AG20443 (cell line): ENCODE measurements at regions not wholly inside any gene's neighbourhood (a gene's known extent, or its start where the extent isn't known, plus 50 kb on each side); places are given as distances from the start of the nearest gene placed in this dataset.

ENCODE experiments used
- DNase-seq: peaks from one replicate; pipeline ENCODE4 v3.0.0; 2012; ENCODE audit warnings: low spot score, mixed read lengths

DNA sequence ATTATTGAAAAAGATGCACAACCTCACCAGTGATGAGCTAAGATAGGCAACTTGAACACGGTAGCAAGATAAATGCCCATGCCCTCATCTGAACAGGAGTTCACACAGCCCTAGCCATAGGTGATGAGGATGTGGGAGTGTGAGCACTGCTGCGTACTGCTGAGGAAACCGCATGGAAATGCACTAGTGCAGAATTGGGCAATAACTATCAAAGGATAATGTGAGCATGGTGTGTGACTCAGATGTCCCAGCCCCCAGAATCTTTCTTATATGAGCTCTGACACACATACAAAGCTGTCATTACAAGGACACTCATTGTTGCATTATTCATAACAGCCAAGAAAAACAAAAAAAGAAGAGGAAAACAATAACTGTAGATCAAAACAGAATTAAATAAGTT lies 521.2 kb downstream of the IRX1 start:
- DNase-seq = no peak

DNA sequence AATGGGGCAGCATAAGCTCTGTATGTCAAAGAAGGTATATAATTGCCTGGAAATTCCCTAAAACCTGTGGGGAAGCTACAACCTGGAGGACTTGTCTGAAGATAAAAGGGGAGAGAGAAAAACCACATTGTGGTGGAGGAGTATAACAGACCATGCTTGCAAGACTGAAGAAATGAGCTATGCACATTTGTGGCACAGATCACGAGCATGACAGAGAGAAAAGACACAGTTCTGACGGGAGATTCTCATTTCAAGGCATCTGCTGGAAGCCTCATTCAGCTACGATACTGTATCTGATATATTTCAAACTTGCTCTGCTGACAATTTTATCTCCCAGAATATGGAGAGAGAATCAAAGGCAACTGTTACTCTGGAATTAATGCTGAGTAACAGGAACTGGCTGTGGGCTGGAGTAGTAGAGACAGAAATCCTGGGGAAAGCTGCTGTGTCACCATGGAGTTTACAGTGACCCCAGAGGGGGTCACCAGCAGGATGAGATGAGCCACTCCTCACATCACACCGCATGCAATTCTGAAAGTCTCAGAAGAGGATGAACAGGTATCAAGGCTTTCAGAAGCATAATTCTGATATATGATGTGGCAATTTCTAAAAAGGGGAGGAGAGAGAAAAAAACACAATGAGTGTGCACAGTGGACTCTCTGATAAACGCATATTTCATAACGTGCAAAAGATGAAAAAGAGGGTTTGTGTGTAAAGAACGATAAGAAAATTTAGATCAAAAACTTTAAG lies 528.8 kb downstream of the IRX1 start:
- DNase-seq = no peak

DNA sequence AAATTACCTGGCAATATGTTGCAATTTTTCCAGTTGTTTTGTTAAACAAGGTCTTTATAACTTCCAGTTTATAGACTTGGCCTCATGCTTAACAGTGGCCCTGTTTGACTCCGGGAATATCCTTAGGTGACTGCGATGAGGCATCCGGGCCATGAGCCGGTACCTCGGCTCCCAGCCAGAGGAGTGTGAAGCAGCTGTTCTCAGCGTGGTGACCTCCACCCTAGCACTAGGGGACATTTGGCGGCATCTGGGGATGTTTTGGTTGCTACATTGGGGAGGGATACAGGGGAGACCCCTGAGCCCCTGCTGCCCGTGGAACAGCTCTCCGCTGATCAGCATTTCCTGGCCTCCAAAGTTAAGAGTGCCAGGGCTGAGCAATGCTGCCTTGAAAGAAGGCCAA lies 533.4 kb downstream of the IRX1 start:
- DNase-seq = no peak

DNA sequence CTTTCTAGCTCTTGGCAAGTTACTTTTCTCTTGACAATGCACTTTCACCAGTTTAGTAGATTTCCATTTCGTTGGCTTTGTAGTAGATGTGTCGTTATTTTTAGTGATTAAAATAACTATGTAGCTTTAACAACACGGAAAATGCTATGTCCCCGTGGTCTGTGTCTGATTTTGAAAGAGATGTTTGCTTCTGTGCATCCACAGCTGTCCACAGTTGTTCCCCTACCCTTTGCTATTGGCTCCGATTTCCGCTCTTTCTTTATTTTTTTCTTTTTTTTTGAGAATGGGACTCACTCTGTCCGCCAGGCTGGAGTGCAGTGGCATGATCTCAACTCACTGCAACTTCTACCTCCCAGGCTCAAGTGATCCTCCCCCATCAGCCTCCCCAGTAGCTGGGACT lies 533.9 kb downstream of the IRX1 start:
- DNase-seq = no peak

DNA sequence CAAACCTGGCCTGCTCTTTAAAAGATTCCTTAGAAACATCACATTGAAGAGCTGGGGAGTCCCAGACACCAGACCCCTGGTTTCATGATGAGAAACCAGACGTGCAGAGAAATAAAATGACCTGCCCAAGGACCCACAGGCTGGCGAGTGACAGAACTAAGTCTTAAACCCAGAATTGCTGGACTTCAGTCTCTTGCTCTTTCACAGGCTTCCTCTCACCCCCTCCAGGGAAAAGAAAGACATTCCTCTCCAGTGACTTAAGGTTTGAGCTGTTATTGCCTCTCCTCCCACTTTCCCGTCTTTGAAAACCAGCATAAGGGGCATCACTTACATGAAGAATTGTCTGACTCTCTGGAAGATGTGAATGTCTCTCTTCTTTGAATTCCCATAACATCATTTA lies 535.2 kb downstream of the IRX1 start:
- DNase-seq = no peak

DNA sequence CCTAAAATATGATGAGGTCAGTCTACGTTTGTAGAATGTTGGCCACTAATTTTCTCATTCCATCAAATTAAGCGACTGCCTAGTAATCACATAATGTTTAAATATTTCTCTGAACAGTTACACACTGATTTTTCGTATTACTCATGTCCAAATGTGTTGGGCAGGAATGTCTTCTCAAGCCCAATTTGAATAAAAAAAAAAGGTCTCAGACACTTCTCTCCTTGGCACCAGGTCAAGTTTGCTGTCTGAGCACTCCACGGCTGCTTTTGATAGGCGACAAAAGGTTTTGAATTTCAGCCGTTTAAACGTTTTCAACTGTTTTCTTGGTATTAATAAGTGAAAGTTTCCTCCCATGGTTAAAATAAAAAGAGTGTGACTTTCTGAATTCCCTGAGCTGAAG lies 542.1 kb downstream of the IRX1 start:
- DNase-seq = no peak

DNA sequence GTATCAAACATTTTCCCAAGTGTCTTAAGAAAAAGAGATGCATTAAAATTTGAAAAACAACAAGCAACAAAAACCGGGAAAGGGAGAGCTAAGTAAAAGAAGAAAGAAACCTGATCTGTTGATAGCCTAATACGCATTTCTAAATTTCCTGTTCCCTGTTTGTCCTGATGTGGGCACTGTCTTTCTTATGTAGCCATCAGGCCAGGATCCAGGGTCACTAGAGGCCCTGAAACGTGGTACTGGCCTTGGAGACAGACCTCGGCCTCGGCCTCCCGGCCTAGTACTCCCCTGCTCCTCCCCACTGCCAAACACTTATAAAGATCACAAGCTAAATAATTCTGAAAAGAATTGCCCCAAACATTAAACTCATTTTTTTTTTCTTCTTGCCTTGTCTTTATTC lies 547.2 kb downstream of the IRX1 start:
- no peak for DNase-seq

DNA sequence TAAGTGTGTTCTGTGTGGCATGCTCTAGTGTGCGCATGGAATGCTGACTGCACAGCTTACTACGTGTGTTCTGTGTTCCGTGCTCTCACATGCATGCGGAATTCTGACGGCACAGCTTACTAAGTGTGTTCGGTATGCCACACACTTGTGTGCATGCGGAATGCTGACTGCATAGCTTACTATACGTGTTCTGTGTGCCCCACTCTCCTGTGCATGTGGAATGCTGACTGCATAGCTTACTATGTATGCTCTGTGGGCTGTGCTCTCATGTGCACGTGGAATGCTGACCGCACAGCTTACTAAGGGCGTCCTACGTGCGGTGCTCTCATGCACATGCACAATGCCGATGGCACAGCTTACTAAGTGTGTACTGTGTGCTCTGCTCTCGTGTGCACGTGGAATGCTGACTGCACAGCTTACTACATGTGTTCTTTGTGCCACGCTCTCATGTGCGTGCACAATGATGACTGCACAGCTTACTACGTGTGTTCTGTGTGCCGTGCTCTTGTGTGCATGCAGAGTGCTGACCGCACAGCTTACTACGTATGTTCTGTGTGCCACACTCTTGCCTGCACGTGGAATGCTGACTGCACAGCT lies 548.9 kb downstream of the IRX1 start:
- no peak for DNase-seq

DNA sequence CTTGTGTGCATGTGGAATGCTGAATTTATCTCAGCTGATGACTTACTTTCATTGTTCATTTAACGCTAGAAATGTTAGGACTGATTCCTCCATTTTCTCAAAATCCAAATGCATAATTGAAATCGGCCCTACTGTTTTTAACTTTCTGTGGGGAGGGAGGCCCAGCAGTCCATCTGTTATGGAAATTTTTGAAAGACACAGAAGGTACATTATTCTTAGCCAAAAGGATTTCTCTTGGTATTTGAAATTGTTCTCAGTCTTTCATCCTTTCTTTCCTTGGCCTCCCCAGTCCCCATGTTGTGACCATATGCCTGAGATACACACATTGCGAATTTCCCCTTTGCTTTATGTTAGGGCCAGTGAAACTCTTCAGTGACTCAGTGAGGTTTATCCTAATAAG lies 549.9 kb downstream of the IRX1 start:
- DNase-seq = no peak

DNA sequence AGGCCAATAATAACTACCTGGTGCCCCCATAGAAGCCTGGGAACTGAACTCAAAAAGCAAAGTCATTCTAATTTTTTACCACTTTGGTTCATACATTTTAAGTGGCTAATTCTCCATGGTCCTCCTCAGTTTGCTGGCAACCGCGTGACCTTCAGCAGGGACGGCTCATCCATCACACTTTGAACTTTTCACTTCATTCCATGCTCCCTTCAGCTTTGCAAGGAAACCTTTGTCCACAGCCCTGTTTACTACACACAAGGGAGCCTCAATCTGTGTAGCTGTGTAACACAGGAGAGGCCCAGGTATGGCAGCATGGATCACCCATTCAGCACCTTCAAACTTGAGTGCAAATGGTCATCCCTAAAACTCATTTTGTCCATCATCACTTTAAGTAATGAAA lies 552.4 kb downstream of the IRX1 start:
- DNase-seq = no peak

DNA sequence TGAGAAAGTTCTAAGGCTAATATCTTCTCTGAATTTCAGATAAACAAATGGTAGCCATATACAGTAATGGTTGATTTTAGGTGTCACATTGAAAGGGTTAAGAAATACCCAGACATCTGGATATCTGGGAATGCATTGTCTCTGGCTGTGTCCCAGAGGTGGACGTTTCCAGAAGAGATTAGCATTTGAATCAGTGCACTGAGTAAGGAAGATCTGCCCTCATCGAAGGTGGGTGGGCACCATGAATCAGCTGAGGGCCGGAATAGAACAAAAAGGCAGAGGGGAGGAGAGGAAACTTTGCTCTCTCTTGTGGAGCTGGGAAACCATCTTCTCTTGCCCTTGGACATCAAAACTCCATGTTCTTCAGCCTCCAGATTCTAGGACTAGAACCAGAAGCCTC lies 554.4 kb downstream of the IRX1 start:
- DNase-seq = no peak

DNA sequence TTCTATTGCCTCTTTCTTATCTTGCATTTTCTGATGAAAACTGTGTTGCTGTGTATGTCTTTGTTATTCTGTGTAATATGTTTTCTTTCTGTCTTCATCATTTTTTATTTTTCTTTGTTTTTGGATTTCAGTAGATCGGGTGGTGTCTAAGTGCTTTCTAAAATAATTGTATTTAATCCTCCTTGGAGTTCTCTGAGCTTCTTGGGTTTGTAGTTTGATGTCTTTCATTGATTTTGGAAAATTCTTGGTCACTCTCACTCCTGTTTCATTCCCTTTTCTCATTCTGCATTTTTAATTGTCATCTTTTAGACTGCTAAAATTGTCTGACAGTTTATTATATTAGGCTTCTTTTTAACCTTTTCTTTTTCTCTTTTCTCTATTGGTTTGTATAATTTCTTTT lies 560.5 kb downstream of the IRX1 start:
- DNase-seq = no peak

DNA sequence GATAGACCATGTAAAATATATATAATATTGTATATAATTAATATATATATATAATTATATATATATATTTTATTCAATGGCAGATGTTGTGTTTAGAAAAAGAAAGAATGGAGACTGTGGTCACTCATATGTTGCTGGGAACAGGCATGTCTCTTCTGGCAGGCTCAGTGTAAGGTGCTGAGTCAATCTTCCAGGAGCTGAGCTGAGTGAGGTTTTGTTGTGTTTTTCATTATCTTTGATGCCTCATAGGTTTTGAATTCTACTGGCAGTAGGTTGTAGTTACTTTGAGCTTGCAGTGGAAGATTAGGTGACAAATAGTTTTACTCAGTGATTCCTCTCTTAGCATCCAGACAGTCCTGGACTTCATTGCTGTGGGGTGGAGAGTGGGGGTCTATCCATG lies 561.3 kb downstream of the IRX1 start:
- no peak for DNase-seq

DNA sequence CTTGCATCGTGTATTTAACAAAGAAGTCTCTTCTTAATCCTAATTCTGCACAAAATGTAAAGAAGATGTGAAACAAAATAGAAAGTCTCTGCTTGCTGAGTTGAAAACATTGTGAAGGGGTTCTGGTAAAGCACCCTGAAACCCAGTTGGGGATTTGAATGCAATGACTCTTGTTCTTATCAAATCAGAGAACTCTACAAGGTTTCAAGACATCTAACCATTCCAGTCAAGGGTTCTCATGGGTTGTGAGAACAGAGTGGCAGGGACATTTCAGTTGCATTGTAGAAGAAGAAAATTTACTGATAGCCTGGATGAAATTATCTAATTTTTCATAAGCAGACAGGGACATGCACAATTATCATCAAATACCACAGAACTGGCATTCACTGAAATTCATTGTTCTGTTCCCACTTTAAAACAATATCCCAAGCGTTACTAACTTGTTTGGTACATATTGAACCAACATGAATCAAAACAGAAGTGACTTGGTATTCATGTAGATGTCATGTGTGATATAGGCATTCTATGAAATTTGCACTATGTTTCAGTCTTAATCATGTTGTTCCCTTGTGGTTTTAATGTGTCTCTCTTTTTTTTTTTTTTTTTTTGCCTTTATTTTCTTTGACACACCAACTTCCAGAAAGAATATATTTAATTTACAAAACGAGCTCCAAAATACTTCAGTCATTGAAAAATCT lies 563.3 kb downstream of the IRX1 start:
- DNase-seq = no peak

DNA sequence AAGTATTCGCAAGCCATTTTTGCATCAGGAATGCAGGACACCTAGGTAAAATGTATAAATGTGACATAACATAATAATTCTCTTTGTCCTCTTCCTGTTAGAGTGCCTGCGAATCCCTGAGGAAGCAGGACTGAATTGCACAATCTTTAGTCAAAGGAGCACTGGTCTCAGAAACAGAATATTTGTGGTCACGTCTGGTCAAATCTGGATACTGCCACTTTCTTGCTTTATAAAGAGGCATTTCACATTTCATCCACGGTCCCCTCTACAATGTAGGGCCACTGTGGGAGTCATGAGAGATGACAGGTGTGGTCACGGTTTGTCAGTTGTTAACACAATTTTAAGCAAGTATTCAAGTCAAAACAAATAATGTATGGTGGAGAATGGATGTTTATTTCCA lies 564.0 kb downstream of the IRX1 start:
- DNase-seq = no peak

DNA sequence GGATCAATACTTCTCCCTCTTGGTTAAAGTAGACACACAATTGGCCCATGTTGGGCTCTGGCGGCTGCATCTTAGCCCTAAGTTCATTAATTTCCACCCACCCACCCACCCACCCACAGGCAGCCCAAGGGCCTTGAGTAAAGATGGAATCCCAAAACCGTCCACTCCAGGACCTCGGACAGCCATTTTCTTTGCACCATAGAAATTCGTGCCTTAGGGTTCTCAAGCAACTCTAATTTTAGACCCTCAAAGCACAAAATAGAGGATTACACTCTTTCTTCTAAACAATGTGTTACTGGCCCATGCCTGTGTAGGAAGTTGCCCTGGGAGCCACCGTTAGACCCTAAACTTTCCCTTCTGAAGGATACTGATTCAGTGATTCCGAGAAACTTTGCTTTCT lies 568.5 kb downstream of the IRX1 start:
- DNase-seq = no peak

DNA sequence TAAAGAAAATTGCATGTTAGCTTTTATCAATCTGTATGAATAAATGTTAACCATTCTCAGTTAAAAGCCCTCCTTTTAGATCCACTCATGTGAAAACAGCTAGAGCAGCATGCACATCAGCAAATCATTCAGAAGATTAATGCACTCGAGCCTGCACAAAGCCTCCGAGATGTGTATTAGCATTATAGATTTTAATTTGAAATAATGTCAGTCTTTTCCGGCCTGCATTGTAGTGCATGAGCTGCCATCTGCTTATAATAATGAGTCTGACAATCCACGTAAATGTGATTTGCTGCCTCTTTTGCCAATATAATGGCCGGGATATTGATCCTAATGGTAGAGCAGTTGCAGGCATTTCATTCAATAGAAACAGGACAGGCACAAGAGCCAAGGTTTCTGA lies 585.1 kb downstream of the IRX1 start:
- no peak for DNase-seq

DNA sequence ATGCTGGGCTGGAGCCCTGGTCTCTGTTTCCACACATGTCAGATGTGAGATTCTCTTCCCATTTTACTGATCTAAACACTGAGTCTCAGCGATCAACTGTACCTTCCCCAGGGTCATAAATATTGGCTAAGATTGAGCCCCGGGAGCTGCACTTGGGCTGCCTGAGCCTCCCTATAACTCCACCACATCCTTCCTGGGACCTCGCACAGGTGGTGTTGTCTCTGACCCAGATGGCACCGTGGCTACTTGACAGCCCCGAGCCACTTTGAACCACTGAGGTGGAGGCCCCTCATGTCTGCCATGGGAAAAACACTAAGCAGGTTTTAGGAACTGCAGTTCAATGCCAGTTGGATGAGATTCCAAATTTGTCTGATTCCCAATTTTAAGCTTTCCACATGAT lies 586.5 kb downstream of the IRX1 start:
- DNase-seq = no peak

DNA sequence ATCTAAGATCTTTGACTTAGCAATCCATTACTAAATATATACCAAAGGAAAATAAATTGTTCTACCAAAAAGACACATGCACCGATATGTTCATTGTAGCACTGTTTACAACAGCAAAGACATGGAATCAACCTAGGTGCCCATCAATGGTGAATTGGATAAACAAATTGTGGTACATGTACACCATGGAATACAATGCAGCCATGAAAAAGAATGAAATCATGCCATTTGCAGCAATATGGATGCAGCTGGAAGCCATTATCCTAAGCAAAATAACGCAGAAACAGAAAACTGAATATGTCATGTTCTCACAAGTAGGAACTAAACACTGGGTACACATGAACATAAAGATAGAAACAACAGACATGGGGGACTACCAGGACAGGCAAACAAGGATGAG lies 589.5 kb downstream of the IRX1 start:
- no peak for DNase-seq

DNA sequence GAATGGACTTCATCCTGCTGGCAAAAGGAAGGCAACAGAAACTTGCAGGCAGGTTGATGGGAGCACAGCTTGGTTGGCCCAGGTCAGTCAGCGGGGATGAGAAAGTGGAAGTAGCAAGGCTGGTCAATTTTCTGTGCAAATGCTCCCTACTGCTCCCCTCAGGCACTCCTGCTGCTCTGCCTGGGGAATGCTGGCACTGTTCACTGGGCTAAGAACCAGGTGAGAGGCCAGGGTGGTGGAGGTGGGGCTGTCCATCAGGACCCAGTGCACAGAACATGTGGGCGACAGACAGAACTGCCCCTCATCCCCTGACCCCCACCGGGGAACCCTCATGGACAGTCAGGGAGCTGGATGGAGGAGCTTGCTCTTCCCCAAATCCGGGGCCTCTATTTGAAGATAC lies 593.1 kb downstream of the IRX1 start:
- DNase-seq = no peak

DNA sequence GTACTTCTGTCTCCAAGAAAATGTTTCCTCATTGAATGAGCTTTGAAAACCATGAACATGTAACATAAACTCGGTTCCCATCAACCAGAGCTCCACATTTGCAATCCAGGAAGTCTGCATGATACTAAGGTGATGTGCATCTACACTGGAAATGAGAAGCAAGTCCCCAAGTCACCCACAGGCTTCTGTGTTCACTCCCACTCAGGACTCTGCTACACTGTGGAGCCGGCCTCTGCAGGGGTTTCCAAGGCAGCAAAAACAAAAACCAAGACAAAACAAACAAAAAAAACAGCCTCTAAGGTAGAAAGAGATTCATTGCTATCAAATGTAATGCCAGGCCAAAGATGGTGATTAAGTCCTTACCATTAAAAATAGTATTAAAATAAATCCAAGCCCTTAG lies 593.7 kb downstream of the IRX1 start:
- no peak for DNase-seq

DNA sequence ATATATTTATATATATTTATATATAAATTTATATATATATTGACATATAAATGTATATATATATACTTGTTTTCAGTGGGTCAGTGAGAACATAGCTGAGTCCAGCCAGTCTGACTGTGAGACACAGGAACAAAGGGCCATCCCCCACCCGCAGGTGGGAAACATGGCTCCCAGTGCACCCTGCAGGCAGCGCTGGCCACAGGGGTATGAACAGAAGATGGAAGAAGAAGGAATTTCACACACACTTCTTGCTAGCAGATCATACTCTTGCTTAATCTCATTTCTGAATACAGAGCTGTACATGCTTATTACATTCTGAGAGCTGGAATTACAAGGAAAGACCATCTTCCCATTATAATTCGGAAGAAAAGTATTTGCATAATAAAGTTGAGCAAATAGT lies 595.4 kb downstream of the IRX1 start:
- DNase-seq = no peak

DNA sequence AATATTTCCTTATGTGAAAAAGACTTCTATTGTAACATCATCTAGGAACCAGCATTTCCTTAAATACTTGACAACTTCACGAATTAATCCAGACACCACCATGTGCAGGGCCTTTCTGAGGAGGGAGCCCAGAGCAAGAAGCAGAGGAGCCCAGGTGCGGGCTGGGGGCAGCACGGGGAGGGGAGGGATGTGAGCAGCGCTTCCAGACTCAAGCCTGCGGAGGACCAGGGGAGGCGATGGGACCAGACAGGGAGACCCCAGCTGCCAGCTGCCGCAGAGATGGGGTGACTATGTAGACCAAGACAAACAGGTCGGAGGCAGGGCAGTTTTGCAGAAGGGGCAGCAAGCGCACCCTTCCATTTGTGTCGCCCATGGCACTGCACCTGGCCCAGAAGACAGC lies 596.1 kb downstream of the IRX1 start:
- DNase-seq = no peak

DNA sequence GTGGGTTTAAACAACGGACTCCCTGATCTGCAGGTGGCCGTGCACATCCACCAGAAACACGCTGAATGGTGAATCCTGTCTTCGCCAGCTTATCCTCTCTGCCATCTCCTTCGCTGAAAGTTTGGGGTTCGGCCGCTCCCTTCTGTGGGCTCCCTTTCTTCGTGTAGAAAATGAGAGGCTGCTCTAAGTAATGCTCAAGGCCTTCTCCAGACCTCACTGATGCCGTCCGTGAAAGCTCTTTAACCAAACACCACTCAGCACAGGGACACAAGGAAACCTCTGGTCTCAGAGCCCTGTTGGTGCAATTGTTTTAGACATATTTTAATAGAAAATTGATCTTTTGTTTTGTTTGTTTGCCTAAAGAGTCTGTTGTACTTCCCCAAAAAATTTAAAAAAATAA lies 596.5 kb downstream of the IRX1 start:
- no peak for DNase-seq
